Epithelial cell of esophagus (primary cell): ENCODE measurements at regions not wholly inside any gene's neighbourhood (a gene's known extent, or its start where the extent isn't known, plus 50 kb on each side); places are given as distances from the start of the nearest gene placed in this dataset.

Experiments used
- DNase-seq: peaks from one replicate; pipeline ENCODE4 v3.0.0; 2010; ENCODE audit warnings: low read depth
- H3K4me3 ChIP-seq: 2 replicates; pipeline ENCODE4 v1.5.1; 2011; ENCODE audit warnings: mild to moderate bottlenecking, low read length, control low read depth
- TF ChIP-seq, protein P1 (sequence below): IDR thresholded peaks from 2 replicates; pipeline ENCODE4 v1.5.1; 2011; ENCODE audit warnings: low read depth, mild to moderate bottlenecking, low read length, control low read depth, inconsistent platforms; ENCODE audit not compliant: insufficient read depth; ENCODE audit errors: missing control alignments

- TF ChIP-seq, protein P1, sequence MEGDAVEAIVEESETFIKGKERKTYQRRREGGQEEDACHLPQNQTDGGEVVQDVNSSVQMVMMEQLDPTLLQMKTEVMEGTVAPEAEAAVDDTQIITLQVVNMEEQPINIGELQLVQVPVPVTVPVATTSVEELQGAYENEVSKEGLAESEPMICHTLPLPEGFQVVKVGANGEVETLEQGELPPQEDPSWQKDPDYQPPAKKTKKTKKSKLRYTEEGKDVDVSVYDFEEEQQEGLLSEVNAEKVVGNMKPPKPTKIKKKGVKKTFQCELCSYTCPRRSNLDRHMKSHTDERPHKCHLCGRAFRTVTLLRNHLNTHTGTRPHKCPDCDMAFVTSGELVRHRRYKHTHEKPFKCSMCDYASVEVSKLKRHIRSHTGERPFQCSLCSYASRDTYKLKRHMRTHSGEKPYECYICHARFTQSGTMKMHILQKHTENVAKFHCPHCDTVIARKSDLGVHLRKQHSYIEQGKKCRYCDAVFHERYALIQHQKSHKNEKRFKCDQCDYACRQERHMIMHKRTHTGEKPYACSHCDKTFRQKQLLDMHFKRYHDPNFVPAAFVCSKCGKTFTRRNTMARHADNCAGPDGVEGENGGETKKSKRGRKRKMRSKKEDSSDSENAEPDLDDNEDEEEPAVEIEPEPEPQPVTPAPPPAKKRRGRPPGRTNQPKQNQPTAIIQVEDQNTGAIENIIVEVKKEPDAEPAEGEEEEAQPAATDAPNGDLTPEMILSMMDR = no peak
- H3K4me3 ChIP-seq = no peak overlapping the region
- no peak for DNase-seq
Measured at GRCh38 chr6:167710363-167710920, 116.3 kb upstream of the AFDN start.

DNA sequence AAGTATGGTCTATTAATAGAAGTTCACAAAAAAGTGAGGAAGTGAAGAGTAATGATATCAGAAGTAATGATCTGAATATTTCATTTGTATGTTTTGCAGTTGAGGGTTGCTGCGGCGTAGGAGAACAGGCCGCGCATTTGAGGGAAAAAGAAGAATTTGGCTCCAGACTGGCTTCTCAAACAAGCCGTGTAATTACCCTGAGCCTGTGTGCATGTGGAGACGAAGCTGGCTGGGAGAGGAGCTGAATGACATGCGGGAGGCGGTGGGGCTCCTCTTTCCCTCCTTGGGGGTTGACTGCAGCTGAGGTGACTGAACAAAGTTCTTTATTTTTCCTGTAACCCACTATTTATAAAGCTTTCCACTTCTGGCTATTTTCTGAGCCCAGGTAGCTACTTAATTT lies 115.5 kb upstream of the AFDN start:
- DNase-seq = no peak
- H3K4me3 ChIP-seq = no peak overlapping the region
- TF ChIP-seq, protein P1 = no peak

DNA sequence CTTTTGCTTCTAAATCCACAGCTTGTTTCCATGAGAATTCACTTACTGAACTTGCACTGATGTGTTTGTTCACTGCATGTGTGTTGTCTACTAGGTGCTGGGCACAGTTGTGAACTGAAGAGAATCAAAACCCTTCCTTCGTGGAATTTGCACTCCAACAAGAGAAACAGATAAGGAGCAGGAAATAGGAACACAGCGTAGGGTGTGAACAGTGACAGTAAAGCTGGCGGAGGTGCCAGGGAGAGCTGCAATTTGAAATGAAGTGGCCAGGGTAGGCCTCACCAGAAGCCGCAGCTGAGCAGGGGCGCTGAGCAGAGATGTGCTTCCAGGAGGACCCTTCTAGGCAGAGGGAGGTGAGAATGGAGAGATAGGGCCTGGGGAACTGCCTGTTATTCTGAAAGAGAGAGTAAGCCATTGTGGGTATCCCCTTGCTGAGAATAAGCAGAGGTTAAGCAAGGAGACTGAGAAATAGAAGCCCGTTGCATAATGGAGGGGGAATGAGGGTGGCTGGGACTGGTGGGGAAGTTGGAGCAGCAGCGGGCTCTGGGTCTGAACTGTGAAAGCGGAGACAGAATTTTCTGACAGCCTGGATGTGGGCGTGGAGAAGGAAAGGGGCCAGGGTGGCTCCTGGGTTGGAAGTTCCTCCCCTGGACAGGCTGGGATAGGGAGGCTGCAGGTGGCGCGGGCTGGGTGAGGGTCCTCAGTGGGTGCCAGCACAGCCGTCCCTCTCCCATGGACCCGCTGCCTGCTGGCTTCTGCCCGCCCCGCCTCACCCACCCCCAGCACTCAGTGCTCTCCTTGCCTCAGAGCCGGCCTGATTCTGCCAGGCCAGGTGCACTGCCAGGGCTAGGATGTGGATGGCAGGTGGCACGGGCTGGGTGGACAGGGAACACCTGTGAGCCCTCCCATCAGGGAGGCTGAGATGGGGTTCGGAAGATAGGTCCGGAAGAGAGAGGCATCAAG lies 114.7 kb upstream of the AFDN start:
- TF ChIP-seq, protein P1 = no peak
- no peak for DNase-seq
- H3K4me3 ChIP-seq = no peak overlapping the region

GRCh38 chr6:167712731-167713475 lies 113.8 kb upstream of the AFDN start:
- no peak overlapping the region for H3K4me3 ChIP-seq
- TF ChIP-seq, protein P1 = no peak
- DNase-seq = no peak

DNA sequence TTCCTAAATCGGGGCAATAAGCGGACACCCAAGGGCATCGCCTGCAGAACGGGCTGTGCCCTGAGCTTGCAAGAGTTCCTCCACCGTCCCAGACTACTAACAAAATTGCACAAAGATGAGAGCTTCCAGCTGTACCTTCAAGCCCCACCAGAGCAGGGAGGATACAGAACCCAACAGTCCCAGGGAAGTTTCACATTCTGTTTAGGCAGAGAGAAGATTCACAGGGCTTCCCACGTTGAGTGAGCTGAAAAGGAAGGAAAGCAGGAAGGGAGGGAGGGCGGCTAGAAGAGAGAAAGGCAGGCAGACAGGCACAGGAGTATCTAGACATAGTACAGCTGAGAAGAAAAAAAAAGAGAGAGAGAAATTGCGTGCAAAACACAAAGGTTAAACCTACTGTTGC lies 112.6 kb upstream of the AFDN start:
- DNase-seq = no peak
- H3K4me3 ChIP-seq = no peak overlapping the region
- TF ChIP-seq, protein P1 = no peak

DNA sequence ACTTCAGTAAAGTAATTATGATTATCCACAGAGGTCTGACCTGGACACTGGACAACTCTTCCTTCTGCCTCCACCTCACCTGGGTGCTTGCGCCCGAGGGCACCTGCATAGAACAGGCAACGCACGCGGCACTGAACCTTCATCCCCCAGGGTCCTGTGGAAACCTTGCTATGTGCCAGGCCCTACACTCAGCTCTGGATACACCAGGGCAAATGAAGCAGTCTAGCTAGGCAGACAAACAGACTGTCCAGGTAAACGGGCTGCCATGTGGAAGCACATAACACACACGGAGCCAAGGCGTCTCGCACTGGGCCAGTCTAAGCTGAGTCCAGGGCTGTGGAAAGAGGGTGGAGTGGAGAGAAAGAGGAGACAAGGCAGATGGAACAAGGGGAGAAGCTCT lies 109.3 kb upstream of the AFDN start:
- TF ChIP-seq, protein P1 = no peak
- DNase-seq = no peak

More for the DNA sequence above, 109.3 kb upstream of the AFDN start:
- H3K4me3 ChIP-seq = no peak overlapping the region
